ENCODE measurements at regions not wholly inside any gene's neighbourhood (a gene's known extent, or its start where the extent isn't known, plus 50 kb on each side); places are given as distances from the start of the nearest gene placed in this dataset.

GRCh38 chr17:13378361-13378760, 223.4 kb downstream of the HS3ST3A1 start:
- Mint-ChIP-seq H3K4me1 (peaks cover 12% of the 10 kb centered on the region), H3K27ac (no peak overlapping the region), H3K27me3 (ENCODE audit: low read depth in 3 of 3) (peaks cover 3 to 4% (median 4%) of the 10 kb centered on the region in 3 donors), H3K9me3 (peaks cover 0 to 3% (median 0%) of the 10 kb centered on the region in 7 donors), H3K36me3 (no peaks in the 10 kb centered on the region), H3K4me3 (no peak overlapping the region)
- Histone ChIP-seq H3K9ac (ENCODE audit: insufficient read depth, low read length, poor library complexity, severe bottlenecking) (no peak overlapping the region), H2AFZ (ENCODE audit: insufficient read depth, low read depth, low read length, poor library complexity, severe bottlenecking) (no peak overlapping the region), H3K27ac (ENCODE audit: low read depth in 1 of 2, low read length in 2 of 2) (no peak overlapping the region), H3K27me3 (ENCODE audit: control insufficient read depth in 2 of 2, insufficient read depth in 2 of 2, low read length in 2 of 2) (no peaks in the 10 kb centered on the region), H3K36me3 (replicated peaks in 1 of 2; ENCODE audit: control insufficient read depth in 1 of 2, insufficient read depth in 2 of 2, low read length in 2 of 2) (no peaks in the 10 kb centered on the region), H3K4me2 (replicated peaks; ENCODE audit: extremely low read depth, low read length, poor library complexity, severe bottlenecking) (no peak overlapping the region), H3K79me2 (ENCODE audit: insufficient read depth, low read length) (no peaks in the 10 kb centered on the region), H4K20me1 (ENCODE audit: insufficient read depth, low read length) (no peaks in the 10 kb centered on the region), H3K4me3 (replicated peaks in 1 of 3; ENCODE audit: low read depth in 2 of 3, low read length in 3 of 3) (no peak overlapping the region), H3K4me1 (ENCODE audit: control insufficient read depth in 1 of 2, insufficient read depth in 2 of 2, low read length in 2 of 2) (peaks cover 5 to 7% of the 10 kb centered on the region in 2 donors), H3K9me3 (replicated peaks in 1 of 2; ENCODE audit: control insufficient read depth in 1 of 2, insufficient read depth in 1 of 2, low read length in 2 of 2) (no peaks in the 10 kb centered on the region)
- no peak for DNase-seq
- WGBS (ENCODE audit: insufficient coverage) = 88% methylated on average over 2 of the region's 2 CpGs
- TF ChIP-seq, protein P1, sequence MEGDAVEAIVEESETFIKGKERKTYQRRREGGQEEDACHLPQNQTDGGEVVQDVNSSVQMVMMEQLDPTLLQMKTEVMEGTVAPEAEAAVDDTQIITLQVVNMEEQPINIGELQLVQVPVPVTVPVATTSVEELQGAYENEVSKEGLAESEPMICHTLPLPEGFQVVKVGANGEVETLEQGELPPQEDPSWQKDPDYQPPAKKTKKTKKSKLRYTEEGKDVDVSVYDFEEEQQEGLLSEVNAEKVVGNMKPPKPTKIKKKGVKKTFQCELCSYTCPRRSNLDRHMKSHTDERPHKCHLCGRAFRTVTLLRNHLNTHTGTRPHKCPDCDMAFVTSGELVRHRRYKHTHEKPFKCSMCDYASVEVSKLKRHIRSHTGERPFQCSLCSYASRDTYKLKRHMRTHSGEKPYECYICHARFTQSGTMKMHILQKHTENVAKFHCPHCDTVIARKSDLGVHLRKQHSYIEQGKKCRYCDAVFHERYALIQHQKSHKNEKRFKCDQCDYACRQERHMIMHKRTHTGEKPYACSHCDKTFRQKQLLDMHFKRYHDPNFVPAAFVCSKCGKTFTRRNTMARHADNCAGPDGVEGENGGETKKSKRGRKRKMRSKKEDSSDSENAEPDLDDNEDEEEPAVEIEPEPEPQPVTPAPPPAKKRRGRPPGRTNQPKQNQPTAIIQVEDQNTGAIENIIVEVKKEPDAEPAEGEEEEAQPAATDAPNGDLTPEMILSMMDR (IDR thresholded peaks at IDR 0.05) = no peak
- intact Hi-C loops (cut with micrococcal nuclease) = no loop called here

GRCh38 chr17:13374203-13375143, 227.3 kb downstream of the HS3ST3A1 start:
- no peaks in the 10 kb centered on the region for H3K36me3 ChIP-seq (replicated peaks in 1 of 2; ENCODE audit: control insufficient read depth in 1 of 2, insufficient read depth in 2 of 2, low read length in 2 of 2)
- no peak overlapping the region for H2AFZ ChIP-seq (ENCODE audit: insufficient read depth, low read depth, low read length, poor library complexity, severe bottlenecking)
- H3K4me2 ChIP-seq (replicated peaks; ENCODE audit: extremely low read depth, low read length, poor library complexity, severe bottlenecking) = no peak overlapping the region
- no peak for DNase-seq
- Mint-ChIP-seq H3K4me3 (no peak overlapping the region), H3K9me3 (peaks cover 0 to 4% (median 0%) of the 10 kb centered on the region in 7 donors), H3K27me3 (ENCODE audit: low read depth in 3 of 3) (peaks cover 2 to 3% (median 3%) of the 10 kb centered on the region in 3 donors), H3K27ac (no peak overlapping the region), H3K4me1 (no peaks in the 10 kb centered on the region), H3K36me3 (no peaks in the 10 kb centered on the region)
- H3K79me2 ChIP-seq (ENCODE audit: insufficient read depth, low read length) = no peaks in the 10 kb centered on the region
- no peak overlapping the region for H3K4me3 ChIP-seq (replicated peaks in 1 of 3; ENCODE audit: low read depth in 2 of 3, low read length in 3 of 3)
- H4K20me1 ChIP-seq (ENCODE audit: insufficient read depth, low read length) = no peaks in the 10 kb centered on the region
- 75% methylated on average over 6 of the region's 9 CpGs for WGBS (ENCODE audit: insufficient coverage)
- H3K27me3 ChIP-seq (ENCODE audit: control insufficient read depth in 2 of 2, insufficient read depth in 2 of 2, low read length in 2 of 2) = no peaks in the 10 kb centered on the region
- no peaks in the 10 kb centered on the region for H3K9me3 ChIP-seq (replicated peaks in 1 of 2; ENCODE audit: control insufficient read depth in 1 of 2, insufficient read depth in 1 of 2, low read length in 2 of 2)
- intact Hi-C loops (cut with micrococcal nuclease) = no loop called here
- no peak overlapping the region for H3K27ac ChIP-seq (ENCODE audit: low read depth in 1 of 2, low read length in 2 of 2)
- H3K9ac ChIP-seq (ENCODE audit: insufficient read depth, low read length, poor library complexity, severe bottlenecking) = no peak overlapping the region
- H3K4me1 ChIP-seq (ENCODE audit: control insufficient read depth in 1 of 2, insufficient read depth in 2 of 2, low read length in 2 of 2) = no peaks in the 10 kb centered on the region
- TF ChIP-seq, protein P1 (IDR thresholded peaks at IDR 0.05) = no peak

All from CD14-positive monocyte (primary cell).